Neural cell (in vitro differentiated cells): ENCODE measurements at regions not wholly inside any gene's neighbourhood (a gene's known extent, or its start where the extent isn't known, plus 50 kb on each side); places are given as distances from the start of the nearest gene placed in this dataset.

Source experiments
- H2AFZ ChIP-seq: fragments of 200-600, 300-800 bp; sonication (generic), shearing (Covaris generic); 2 replicates; pipeline ENCODE4 v1.6.0; 2014; ENCODE audit warnings: low read depth, mild to moderate bottlenecking, antibody characterized with exemption, low read length, moderate library complexity
- H3F3A ChIP-seq: fragments of 200-600 bp; shearing (Covaris generic); 2 replicates; pipeline ENCODE4 v1.6.1; 2016; ENCODE audit warnings: mild to moderate bottlenecking, moderate library complexity, mixed read lengths, antibody characterized with exemption, low read length; ENCODE audit not compliant: insufficient read depth, poor library complexity, severe bottlenecking
- H3K27ac ChIP-seq: fragments of 200-600, 300-800 bp; sonication (generic), shearing (Covaris generic); 2 replicates; pipeline ENCODE4 v1.5.1; 2014; ENCODE audit warnings: mild to moderate bottlenecking, low read length, moderate library complexity
- H3K27me3 ChIP-seq: fragments of 300-800, 200-600 bp; sonication (generic), shearing (Covaris generic); 2 replicates; pipeline ENCODE4 v1.6.0; 2014; ENCODE audit warnings: mild to moderate bottlenecking, low read depth, low read length, moderate library complexity; ENCODE audit not compliant: insufficient read depth
- H3K36me3 ChIP-seq: fragments of 300-800, 200-600 bp; sonication (generic), shearing (Covaris generic); 2 replicates; pipeline ENCODE4 v1.5.1; 2014; ENCODE audit warnings: mild to moderate bottlenecking, antibody characterized with exemption, low read length, moderate library complexity; ENCODE audit not compliant: insufficient read depth
- H3K4me2 ChIP-seq: fragments of 300-800, 200-600 bp; sonication (generic), shearing (Covaris generic); 2 replicates; pipeline ENCODE4 v1.6.0; 2014; ENCODE audit warnings: mild to moderate bottlenecking, low read length
- H3K4me3 ChIP-seq: fragments of 300-800, 200-600 bp; sonication (generic), shearing (Covaris generic); 2 replicates; pipeline ENCODE4 v1.5.1; 2014; ENCODE audit warnings: mild to moderate bottlenecking, low read length, moderate library complexity
- H3K79me2 ChIP-seq: fragments of 200-600 bp; shearing (Covaris generic); replicated peaks from 2 replicates; pipeline ENCODE4 v1.6.0; 2014; ENCODE audit warnings: mild to moderate bottlenecking, low read length, moderate library complexity; ENCODE audit not compliant: insufficient read depth
- H3K9ac ChIP-seq: fragments of 300-800, 200-600 bp; sonication (generic), shearing (Covaris generic); 2 replicates; pipeline ENCODE4 v1.6.1; 2016; ENCODE audit warnings: mild to moderate bottlenecking, low read length, mixed read lengths
- H3K9me2 ChIP-seq: fragments of 200-600 bp; shearing (Covaris generic); 2 replicates; pipeline ENCODE4 v1.6.1; 2016; ENCODE audit warnings: mild to moderate bottlenecking, low read length, mixed read lengths; ENCODE audit not compliant: insufficient read depth
- H3K9me3 ChIP-seq: fragments of 200-600, 300-800 bp; sonication (generic), shearing (Covaris generic); 2 replicates; pipeline ENCODE4 v1.6.1; 2016; ENCODE audit warnings: mild to moderate bottlenecking, mixed run types, low read length, moderate library complexity, mixed read lengths
- H4K20me1 ChIP-seq: fragments of 200-600 bp; shearing (Covaris generic); 2 replicates; pipeline ENCODE4 v1.6.1; 2016; ENCODE audit warnings: mild to moderate bottlenecking, mixed run types; ENCODE audit not compliant: insufficient read depth
- CTCF ChIP-seq: fragments of 450-650 bp; IDR thresholded peaks from 2 replicates; pipeline ENCODE4 v1.5.1; 2014; ENCODE audit warnings: antibody characterized with exemption, mild to moderate bottlenecking, moderate library complexity; ENCODE audit not compliant: poor library complexity, severe bottlenecking
- EP300 ChIP-seq: fragments of 450-650 bp; conservative IDR thresholded peaks from 2 replicates; pipeline ENCODE4 v1.6.1; 2014; ENCODE audit warnings: antibody characterized with exemption, mild to moderate bottlenecking, moderate library complexity; ENCODE audit not compliant: poor library complexity, severe bottlenecking
- EZH2 ChIP-seq: fragments of 200-600, 300-800 bp; shearing (Covaris generic), sonication (generic); IDR thresholded peaks from 2 replicates; pipeline ENCODE4 v1.6.1; 2014; ENCODE audit warnings: antibody characterized with exemption, low read length, borderline replicate concordance, mild to moderate bottlenecking; ENCODE audit not compliant: insufficient read depth, poor library complexity, severe bottlenecking
- MXI1 ChIP-seq: fragments of 450-650 bp; conservative IDR thresholded peaks from 2 replicates; pipeline ENCODE4 v1.6.1; 2014; ENCODE audit warnings: antibody characterized with exemption, mild to moderate bottlenecking; ENCODE audit not compliant: poor library complexity, severe bottlenecking
- POLR2AphosphoS5 ChIP-seq: IDR thresholded peaks from 2 replicates; pipeline ENCODE4 v1.6.1; 2012
- RAD21 ChIP-seq: fragments of 450-650 bp; conservative IDR thresholded peaks from 2 replicates; pipeline ENCODE4 v1.6.1; 2014; ENCODE audit warnings: antibody characterized with exemption, mild to moderate bottlenecking, moderate library complexity
- SMC3 ChIP-seq: fragments of 450-650 bp; conservative IDR thresholded peaks from 2 replicates; pipeline ENCODE4 v1.6.1; 2014; ENCODE audit warnings: antibody characterized with exemption, mild to moderate bottlenecking, moderate library complexity; ENCODE audit not compliant: poor library complexity
- TAF1 ChIP-seq: IDR thresholded peaks from 2 replicates; pipeline ENCODE4 v1.6.1; 2012; ENCODE audit warnings: low read depth
- TF ChIP-seq, protein P1 (sequence below): IDR thresholded peaks from 2 replicates; pipeline ENCODE4 v1.6.1; 2012; ENCODE audit warnings: borderline replicate concordance

DNA sequence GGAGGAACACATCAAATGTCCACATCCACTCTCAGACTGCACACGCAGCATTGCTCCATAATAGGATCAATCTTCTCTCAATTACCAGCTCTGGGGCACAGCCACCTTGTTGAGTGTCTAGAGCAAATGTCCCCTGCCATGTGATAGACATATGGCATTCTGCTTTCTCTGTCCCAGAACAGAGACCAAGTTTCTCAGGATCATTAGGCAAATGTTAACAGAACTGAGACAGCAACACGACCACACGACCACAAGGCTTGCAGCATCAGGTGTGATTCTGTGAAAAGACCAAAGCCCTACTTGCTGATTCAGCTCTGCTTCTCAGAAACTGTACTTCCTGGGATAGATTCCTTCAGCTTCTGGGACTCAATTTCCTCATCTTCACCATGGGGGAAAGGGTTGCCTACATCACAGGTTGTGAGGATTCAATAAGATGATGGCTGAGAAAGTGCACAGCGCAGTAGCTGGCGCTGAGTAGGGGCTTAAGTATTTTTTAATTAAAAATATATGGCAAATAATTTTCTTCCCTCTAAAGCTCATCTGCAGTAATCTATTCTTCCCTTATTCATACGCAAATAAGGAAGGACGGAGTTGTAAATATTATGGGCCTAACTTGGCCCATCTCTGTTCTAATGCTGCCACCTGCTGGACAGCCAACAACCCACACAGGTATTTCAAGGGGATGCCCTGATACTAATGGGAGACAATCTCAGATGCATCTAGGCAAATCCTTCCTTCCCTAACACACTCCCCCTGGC, 54.3 kb upstream of the USP47 start:
- TF ChIP-seq CTCF (peak; percentile 95), EZH2 (no peak), RAD21 (peak; percentile 98), TAF1 (no peak), SMC3 (peak; percentile 99), POLR2AphosphoS5 (no peak), MXI1 (no peak), EP300 (no peak)
- TF ChIP-seq, protein P1, sequence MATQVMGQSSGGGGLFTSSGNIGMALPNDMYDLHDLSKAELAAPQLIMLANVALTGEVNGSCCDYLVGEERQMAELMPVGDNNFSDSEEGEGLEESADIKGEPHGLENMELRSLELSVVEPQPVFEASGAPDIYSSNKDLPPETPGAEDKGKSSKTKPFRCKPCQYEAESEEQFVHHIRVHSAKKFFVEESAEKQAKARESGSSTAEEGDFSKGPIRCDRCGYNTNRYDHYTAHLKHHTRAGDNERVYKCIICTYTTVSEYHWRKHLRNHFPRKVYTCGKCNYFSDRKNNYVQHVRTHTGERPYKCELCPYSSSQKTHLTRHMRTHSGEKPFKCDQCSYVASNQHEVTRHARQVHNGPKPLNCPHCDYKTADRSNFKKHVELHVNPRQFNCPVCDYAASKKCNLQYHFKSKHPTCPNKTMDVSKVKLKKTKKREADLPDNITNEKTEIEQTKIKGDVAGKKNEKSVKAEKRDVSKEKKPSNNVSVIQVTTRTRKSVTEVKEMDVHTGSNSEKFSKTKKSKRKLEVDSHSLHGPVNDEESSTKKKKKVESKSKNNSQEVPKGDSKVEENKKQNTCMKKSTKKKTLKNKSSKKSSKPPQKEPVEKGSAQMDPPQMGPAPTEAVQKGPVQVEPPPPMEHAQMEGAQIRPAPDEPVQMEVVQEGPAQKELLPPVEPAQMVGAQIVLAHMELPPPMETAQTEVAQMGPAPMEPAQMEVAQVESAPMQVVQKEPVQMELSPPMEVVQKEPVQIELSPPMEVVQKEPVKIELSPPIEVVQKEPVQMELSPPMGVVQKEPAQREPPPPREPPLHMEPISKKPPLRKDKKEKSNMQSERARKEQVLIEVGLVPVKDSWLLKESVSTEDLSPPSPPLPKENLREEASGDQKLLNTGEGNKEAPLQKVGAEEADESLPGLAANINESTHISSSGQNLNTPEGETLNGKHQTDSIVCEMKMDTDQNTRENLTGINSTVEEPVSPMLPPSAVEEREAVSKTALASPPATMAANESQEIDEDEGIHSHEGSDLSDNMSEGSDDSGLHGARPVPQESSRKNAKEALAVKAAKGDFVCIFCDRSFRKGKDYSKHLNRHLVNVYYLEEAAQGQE, result no peak
- Histone ChIP-seq H3K27me3 (no peaks in the 10 kb centered on the region), H2AFZ (no peak overlapping the region), H3K4me2 (no peak overlapping the region), H3K9ac (no peak overlapping the region), H3F3A (no peaks in the 10 kb centered on the region), H3K4me3 (no peak overlapping the region), H4K20me1 (no peaks in the 10 kb centered on the region), H3K9me2 (no peaks in the 10 kb centered on the region), H3K79me2 (no peaks in the 10 kb centered on the region), H3K27ac (no peak overlapping the region), H3K36me3 (no peaks in the 10 kb centered on the region), H3K9me3 (no peaks in the 10 kb centered on the region)

GRCh38 chr11:11786771-11787170, 55.0 kb upstream of the USP47 start:
- Histone ChIP-seq H3K9me2 (no peaks in the 10 kb centered on the region), H3K4me3 (no peak overlapping the region), H2AFZ (no peak overlapping the region), H3K9ac (no peak overlapping the region), H3K27ac (no peak overlapping the region), H3K9me3 (no peaks in the 10 kb centered on the region), H3K4me2 (no peak overlapping the region), H3K27me3 (no peaks in the 10 kb centered on the region), H3K36me3 (no peaks in the 10 kb centered on the region), H4K20me1 (no peaks in the 10 kb centered on the region), H3F3A (no peaks in the 10 kb centered on the region), H3K79me2 (no peaks in the 10 kb centered on the region)
- TF ChIP-seq CTCF, result peak; percentile 66
- TF ChIP-seq SMC3, result peak; percentile 59
- TF ChIP-seq RAD21, result peak; percentile 64
- no peak for TF ChIP-seq EP300
